ENCODE measurements at regions not wholly inside any gene's neighbourhood (a gene's known extent, or its start where the extent isn't known, plus 50 kb on each side); places are given as distances from the start of the nearest gene placed in this dataset.

- Histone ChIP-seq H3K9me3 (replicated peaks in 1 of 3) (no peaks in the 10 kb centered on the region), H3K4me1 (replicated peaks in 1 of 2) (no peaks in the 10 kb centered on the region), H3K36me3 (replicated peaks in 1 of 2) (no peaks in the 10 kb centered on the region), H3K27me3 (no peaks in the 10 kb centered on the region), H3K4me3 (no peak overlapping the region), H3K27ac (no peak overlapping the region)
- no peak for DNase-seq
- intact Hi-C loops (cut with DNase I): no loop called here
- TF ChIP-seq POLR2A (IDR thresholded peaks at IDR 0.05): no peak
- TF ChIP-seq, protein P1, sequence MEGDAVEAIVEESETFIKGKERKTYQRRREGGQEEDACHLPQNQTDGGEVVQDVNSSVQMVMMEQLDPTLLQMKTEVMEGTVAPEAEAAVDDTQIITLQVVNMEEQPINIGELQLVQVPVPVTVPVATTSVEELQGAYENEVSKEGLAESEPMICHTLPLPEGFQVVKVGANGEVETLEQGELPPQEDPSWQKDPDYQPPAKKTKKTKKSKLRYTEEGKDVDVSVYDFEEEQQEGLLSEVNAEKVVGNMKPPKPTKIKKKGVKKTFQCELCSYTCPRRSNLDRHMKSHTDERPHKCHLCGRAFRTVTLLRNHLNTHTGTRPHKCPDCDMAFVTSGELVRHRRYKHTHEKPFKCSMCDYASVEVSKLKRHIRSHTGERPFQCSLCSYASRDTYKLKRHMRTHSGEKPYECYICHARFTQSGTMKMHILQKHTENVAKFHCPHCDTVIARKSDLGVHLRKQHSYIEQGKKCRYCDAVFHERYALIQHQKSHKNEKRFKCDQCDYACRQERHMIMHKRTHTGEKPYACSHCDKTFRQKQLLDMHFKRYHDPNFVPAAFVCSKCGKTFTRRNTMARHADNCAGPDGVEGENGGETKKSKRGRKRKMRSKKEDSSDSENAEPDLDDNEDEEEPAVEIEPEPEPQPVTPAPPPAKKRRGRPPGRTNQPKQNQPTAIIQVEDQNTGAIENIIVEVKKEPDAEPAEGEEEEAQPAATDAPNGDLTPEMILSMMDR (IDR thresholded peaks at IDR 0.05): no peak
Measured at GRCh38 chr10:29835055-29835454, 200.3 kb upstream of the SVIL start.

- Histone ChIP-seq H3K4me1 (replicated peaks in 1 of 2) (no peaks in the 10 kb centered on the region), H3K27ac (no peak overlapping the region), H3K36me3 (replicated peaks in 1 of 2) (no peaks in the 10 kb centered on the region), H3K27me3 (no peaks in the 10 kb centered on the region), H3K4me3 (no peak overlapping the region), H3K9me3 (replicated peaks in 1 of 3) (no peaks in the 10 kb centered on the region)
- TF ChIP-seq POLR2A (IDR thresholded peaks at IDR 0.05): no peak
- TF ChIP-seq, protein P1 (IDR thresholded peaks at IDR 0.05): no peak
- DNase-seq: no peak
- intact Hi-C loops (cut with DNase I): no loop called here
- 77 to 88% (median 81%) methylated on average over 5 to 6 of the region's 6 CpGs for WGBS, 4 donors
Measured at GRCh38 chr10:29830531-29831512, 196.1 kb upstream of the SVIL start.

DNA sequence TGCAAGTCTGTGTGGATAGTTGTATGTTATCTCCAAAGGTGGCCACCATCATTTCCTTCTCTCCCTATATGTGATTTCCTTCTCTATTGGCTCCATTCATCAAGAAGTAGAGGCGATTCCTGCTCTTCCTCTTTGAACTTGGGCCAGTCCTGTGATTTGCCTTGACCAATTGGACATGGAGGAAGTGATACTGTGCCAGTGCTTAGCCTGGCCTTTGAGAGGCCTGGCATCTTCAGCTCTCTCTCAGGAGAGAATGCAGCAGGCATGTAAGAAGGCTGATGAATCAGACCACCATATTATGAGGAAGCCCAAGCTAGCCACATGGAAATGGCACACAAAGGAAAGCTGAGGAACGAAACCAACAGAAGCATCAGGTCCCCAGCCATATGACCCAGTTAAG lies 195.0 kb upstream of the SVIL start:
- intact Hi-C loops (cut with DNase I): no loop called here
- H3K36me3 ChIP-seq (replicated peaks in 1 of 2): no peaks in the 10 kb centered on the region
- no peak overlapping the region for H3K27ac ChIP-seq
- no peaks in the 10 kb centered on the region for H3K4me1 ChIP-seq (replicated peaks in 1 of 2)
- WGBS, 4 donors: 66 to 92% (median 82%) methylated on average over 2 of the region's 2 CpGs
- H3K4me3 ChIP-seq: no peak overlapping the region
- H3K9me3 ChIP-seq (replicated peaks in 1 of 3): no peaks in the 10 kb centered on the region
- no peaks in the 10 kb centered on the region for H3K27me3 ChIP-seq
- no peak for TF ChIP-seq POLR2A (IDR thresholded peaks at IDR 0.05)
- TF ChIP-seq, protein P1 (IDR thresholded peaks at IDR 0.05): no peak
- DNase-seq: no peak

DNA sequence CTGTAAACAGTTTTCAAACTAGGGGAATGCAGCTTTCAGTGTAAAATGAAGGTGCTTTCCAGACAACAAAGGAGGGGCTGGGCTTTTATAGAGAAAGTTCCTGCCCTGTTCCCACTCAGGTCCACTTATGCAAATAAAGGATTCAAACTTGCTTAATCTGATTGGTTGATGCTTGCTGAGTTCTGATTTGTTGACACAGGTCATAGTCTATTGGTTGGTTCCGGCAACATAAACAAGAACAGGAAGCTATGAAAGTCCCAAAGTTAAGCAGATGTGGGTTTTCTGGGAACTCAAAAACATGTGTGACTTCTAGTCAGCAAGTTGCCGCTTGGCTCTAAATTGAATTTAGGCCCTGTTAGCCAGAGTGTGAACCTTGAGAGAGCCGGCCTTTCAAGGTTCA lies 194.2 kb upstream of the SVIL start:
- H3K9me3 ChIP-seq (replicated peaks in 1 of 3): no peaks in the 10 kb centered on the region
- H3K27ac ChIP-seq: no peak overlapping the region
- intact Hi-C loops (cut with DNase I): no loop called here
- no peaks in the 10 kb centered on the region for H3K36me3 ChIP-seq (replicated peaks in 1 of 2)
- H3K4me3 ChIP-seq: no peak overlapping the region
- TF ChIP-seq POLR2A (IDR thresholded peaks at IDR 0.05): no peak
- no peak for DNase-seq
- 62 to 88% (median 70%) methylated on average over 3 of the region's 3 CpGs for WGBS, 4 donors
- H3K27me3 ChIP-seq: no peaks in the 10 kb centered on the region
- H3K4me1 ChIP-seq (replicated peaks in 1 of 2): no peaks in the 10 kb centered on the region

All from adrenal gland (tissue), 9 donors.